ENCODE measurements at regions not wholly inside any gene's neighbourhood (a gene's known extent, or its start where the extent isn't known, plus 50 kb on each side); places are given as distances from the start of the nearest gene placed in this dataset.

DNA sequence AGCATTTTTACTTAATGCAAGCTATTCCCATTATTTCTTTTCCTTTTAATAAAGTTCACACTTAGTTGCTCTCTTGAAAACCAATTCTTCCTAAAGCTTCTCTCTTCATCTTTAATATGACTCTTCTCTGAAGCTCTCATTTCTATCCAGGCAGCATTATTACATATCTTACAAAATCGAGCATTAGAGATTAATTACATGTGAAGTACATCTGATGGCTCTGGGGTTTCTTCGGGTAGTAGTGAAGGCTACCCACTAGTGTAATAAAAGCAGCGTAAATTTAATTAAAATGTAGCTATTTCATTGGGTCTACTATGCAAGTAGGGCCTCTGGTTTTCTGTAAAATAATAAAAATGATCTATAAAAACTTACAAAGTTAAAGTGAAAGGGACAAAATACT is 513.6 kb upstream of the DPH6 start (continued):
- TF ChIP-seq, protein P1, sequence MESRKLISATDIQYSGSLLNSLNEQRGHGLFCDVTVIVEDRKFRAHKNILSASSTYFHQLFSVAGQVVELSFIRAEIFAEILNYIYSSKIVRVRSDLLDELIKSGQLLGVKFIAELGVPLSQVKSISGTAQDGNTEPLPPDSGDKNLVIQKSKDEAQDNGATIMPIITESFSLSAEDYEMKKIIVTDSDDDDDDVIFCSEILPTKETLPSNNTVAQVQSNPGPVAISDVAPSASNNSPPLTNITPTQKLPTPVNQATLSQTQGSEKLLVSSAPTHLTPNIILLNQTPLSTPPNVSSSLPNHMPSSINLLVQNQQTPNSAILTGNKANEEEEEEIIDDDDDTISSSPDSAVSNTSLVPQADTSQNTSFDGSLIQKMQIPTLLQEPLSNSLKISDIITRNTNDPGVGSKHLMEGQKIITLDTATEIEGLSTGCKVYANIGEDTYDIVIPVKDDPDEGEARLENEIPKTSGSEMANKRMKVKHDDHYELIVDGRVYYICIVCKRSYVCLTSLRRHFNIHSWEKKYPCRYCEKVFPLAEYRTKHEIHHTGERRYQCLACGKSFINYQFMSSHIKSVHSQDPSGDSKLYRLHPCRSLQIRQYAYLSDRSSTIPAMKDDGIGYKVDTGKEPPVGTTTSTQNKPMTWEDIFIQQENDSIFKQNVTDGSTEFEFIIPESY (IDR thresholded peaks at IDR 0.05; ENCODE audit: extremely low read depth, insufficient replicate concordance, low read length): no peak

DNA sequence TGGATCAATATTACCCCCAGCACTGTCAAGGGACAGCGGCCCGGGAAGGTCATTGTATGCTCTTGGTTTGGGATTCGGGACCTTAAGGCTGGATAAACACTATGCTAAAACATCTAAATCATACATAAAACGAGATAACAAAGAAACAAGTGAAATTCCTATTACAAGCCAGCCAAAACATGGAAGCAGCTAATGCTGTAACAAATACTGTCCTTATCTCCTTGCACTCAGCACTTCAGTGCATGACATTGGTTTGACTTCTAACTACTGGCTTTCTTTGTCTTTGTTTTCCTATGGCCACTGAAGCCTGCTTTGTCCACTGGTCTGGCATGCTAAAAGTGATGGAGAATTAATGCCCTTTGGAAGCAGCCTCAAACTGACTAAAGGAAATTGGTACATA is 516.4 kb upstream of the DPH6 start:
- ChIA-PET POLR2A (no interaction called here), RAD21 (ENCODE audit: low non-redundant PET in 1 of 2, low total read pairs in 2 of 2, uncharacterized antibody in 2 of 2, unreplicated experiment in 2 of 2) (no interaction called here), CTCF (no interaction called here)
- ATAC-seq (no peak), DNase-seq (ENCODE audit: low read depth, low spot score) (no peak)
- H3K27me3 ChIP-seq (ENCODE audit: insufficient read depth, low read length): no peaks in the 10 kb centered on the region
- H3K4me2 ChIP-seq (ENCODE audit: low read length): no peak overlapping the region
- no peak overlapping the region for H2AFZ ChIP-seq (ENCODE audit: low read depth, low read length, poor library complexity, severe bottlenecking)
- no peaks in the 10 kb centered on the region for H3K4me1 ChIP-seq (ENCODE audit: control insufficient read depth in 1 of 2, insufficient read depth in 2 of 2, low read length in 2 of 2)
- H3K27ac ChIP-seq (ENCODE audit: low read depth, low read length): no peak overlapping the region
- H3K36me3 ChIP-seq (ENCODE audit: control insufficient read depth in 1 of 2, insufficient read depth in 2 of 2, low read length in 2 of 2): no peaks in the 10 kb centered on the region
- no peaks in the 10 kb centered on the region for H3K79me2 ChIP-seq (ENCODE audit: insufficient read depth, low read length)
- H3K9me2 ChIP-seq (ENCODE audit: insufficient read depth): no peaks in the 10 kb centered on the region
- H3K4me3 ChIP-seq (replicated peaks in 1 of 2; ENCODE audit: low read depth in 1 of 2, low read length in 2 of 2): no peak overlapping the region
- H3K9me3 ChIP-seq (ENCODE audit: control insufficient read depth in 1 of 2, insufficient read depth in 1 of 2, low read depth in 1 of 2, low read length in 2 of 2): no peaks in the 10 kb centered on the region
- TF ChIP-seq EGR1 (IDR thresholded peaks at IDR 0.05; ENCODE audit: low read depth): no peak
- TF ChIP-seq RAD21 (IDR thresholded peaks at IDR 0.05; ENCODE audit: low read depth): no peak
- no peak for TF ChIP-seq ELF1 (IDR thresholded peaks at IDR 0.05; ENCODE audit: borderline replicate concordance, low read depth)
- TF ChIP-seq EZH2phosphoT487 (IDR thresholded peaks at IDR 0.05; ENCODE audit: borderline replicate concordance): no peak
- TF ChIP-seq, protein P2, sequence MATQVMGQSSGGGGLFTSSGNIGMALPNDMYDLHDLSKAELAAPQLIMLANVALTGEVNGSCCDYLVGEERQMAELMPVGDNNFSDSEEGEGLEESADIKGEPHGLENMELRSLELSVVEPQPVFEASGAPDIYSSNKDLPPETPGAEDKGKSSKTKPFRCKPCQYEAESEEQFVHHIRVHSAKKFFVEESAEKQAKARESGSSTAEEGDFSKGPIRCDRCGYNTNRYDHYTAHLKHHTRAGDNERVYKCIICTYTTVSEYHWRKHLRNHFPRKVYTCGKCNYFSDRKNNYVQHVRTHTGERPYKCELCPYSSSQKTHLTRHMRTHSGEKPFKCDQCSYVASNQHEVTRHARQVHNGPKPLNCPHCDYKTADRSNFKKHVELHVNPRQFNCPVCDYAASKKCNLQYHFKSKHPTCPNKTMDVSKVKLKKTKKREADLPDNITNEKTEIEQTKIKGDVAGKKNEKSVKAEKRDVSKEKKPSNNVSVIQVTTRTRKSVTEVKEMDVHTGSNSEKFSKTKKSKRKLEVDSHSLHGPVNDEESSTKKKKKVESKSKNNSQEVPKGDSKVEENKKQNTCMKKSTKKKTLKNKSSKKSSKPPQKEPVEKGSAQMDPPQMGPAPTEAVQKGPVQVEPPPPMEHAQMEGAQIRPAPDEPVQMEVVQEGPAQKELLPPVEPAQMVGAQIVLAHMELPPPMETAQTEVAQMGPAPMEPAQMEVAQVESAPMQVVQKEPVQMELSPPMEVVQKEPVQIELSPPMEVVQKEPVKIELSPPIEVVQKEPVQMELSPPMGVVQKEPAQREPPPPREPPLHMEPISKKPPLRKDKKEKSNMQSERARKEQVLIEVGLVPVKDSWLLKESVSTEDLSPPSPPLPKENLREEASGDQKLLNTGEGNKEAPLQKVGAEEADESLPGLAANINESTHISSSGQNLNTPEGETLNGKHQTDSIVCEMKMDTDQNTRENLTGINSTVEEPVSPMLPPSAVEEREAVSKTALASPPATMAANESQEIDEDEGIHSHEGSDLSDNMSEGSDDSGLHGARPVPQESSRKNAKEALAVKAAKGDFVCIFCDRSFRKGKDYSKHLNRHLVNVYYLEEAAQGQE (IDR thresholded peaks at IDR 0.05; ENCODE audit: low read depth): no peak
- no peak for TF ChIP-seq POLR2AphosphoS5 (IDR thresholded peaks at IDR 0.05; ENCODE audit: low read depth, low read length)
- TF ChIP-seq SP1 (IDR thresholded peaks at IDR 0.05; ENCODE audit: low read depth): no peak
- TF ChIP-seq YY1 (IDR thresholded peaks at IDR 0.05; ENCODE audit: extremely low read depth, insufficient replicate concordance, low read depth, low read length): no peak
- TF ChIP-seq SIN3A (IDR thresholded peaks at IDR 0.05; ENCODE audit: low read depth): no peak
- TF ChIP-seq ZNF274 (IDR thresholded peaks at IDR 0.05; ENCODE audit: low read depth, low read length): no peak
- intact Hi-C loops (cut with micrococcal nuclease): no loop called here
- no TSS peak for BruUV-seq (replicated peaks)
- no peak overlapping the region for H3K9ac ChIP-seq (ENCODE audit: low read length)
- no peaks in the 10 kb centered on the region for H4K20me1 ChIP-seq (ENCODE audit: insufficient read depth)

Measured in HCT116 (cell line).